ENCODE measurements at regions not wholly inside any gene's neighbourhood (a gene's known extent, or its start where the extent isn't known, plus 50 kb on each side); places are given as distances from the start of the nearest gene placed in this dataset.

GRCh38 chr12:72793796-72794195, 521.6 kb downstream of the TRHDE start:
- no peaks in the 10 kb centered on the region for H3K4me1 ChIP-seq (ENCODE audit: insufficient read depth, low read length)
- TF ChIP-seq CTCF (IDR thresholded peaks at IDR 0.05) = no peak
- DNase-seq (no peak), ATAC-seq (ENCODE audit: poor library complexity) (no peak)
- H3K36me3 ChIP-seq (ENCODE audit: insufficient read depth, low read length) = no peaks in the 10 kb centered on the region
- Mint-ChIP-seq H3K27ac (no peak overlapping the region), H3K27me3 (no peaks in the 10 kb centered on the region), H3K4me1 (ENCODE audit: low read depth) (no peaks in the 10 kb centered on the region), H3K4me3 (no peak overlapping the region), H3K36me3 (ENCODE audit: low read depth) (no peaks in the 10 kb centered on the region), H3K9me3 (peaks cover 14% of the 10 kb centered on the region)
- H3K27ac ChIP-seq (ENCODE audit: low read depth in 1 of 2, low read length in 2 of 2) = no peak overlapping the region
- H3K4me3 ChIP-seq (ENCODE audit: low read length) = no peak overlapping the region
- no peaks in the 10 kb centered on the region for H3K9me3 ChIP-seq (ENCODE audit: control insufficient read depth in 1 of 2, insufficient read depth in 1 of 2, low read length in 2 of 2)
- no peaks in the 10 kb centered on the region for H3K27me3 ChIP-seq (ENCODE audit: control insufficient read depth in 1 of 2, insufficient read depth in 2 of 2, low read length in 2 of 2)
- ChIA-PET CTCF (no interaction called here), POLR2A (no interaction called here)
- intact Hi-C loops (cut with DNase I, micrococcal nuclease) = no loop called here

- ChIA-PET POLR2A (no interaction called here), CTCF (no interaction called here)
- H3K4me3 Mint-ChIP-seq = no peak overlapping the region
- no peak overlapping the region for H3K27ac Mint-ChIP-seq
- TF ChIP-seq CTCF (IDR thresholded peaks at IDR 0.05) = no peak
- H3K4me1 Mint-ChIP-seq (ENCODE audit: low read depth) = no peaks in the 10 kb centered on the region
- peaks cover 6% of the 10 kb centered on the region for H3K9me3 Mint-ChIP-seq
- DNase-seq = no peak
- Histone ChIP-seq H3K4me1 (ENCODE audit: insufficient read depth, low read length) (no peaks in the 10 kb centered on the region), H3K9me3 (ENCODE audit: control insufficient read depth in 1 of 2, insufficient read depth in 1 of 2, low read length in 2 of 2) (peaks cover 0 to 3% of the 10 kb centered on the region in 2 experiments), H3K27me3 (ENCODE audit: control insufficient read depth in 1 of 2, insufficient read depth in 2 of 2, low read length in 2 of 2) (no peaks in the 10 kb centered on the region), H3K27ac (ENCODE audit: low read depth in 1 of 2, low read length in 2 of 2) (no peak overlapping the region), H3K36me3 (ENCODE audit: insufficient read depth, low read length) (no peaks in the 10 kb centered on the region), H3K4me3 (ENCODE audit: low read length) (no peak overlapping the region)
- no peaks in the 10 kb centered on the region for H3K27me3 Mint-ChIP-seq
- intact Hi-C loops (cut with DNase I, micrococcal nuclease) = no loop called here
- ATAC-seq (ENCODE audit: poor library complexity) = no peak
- no peaks in the 10 kb centered on the region for H3K36me3 Mint-ChIP-seq (ENCODE audit: low read depth)
These were observed 543.3 kb downstream of the TRHDE start for GRCh38 chr12:72815421-72815820.

- H3K27ac Mint-ChIP-seq = no peak overlapping the region
- H3K4me3 ChIP-seq (ENCODE audit: low read length) = no peak overlapping the region
- H3K27ac ChIP-seq (ENCODE audit: low read depth in 1 of 2, low read length in 2 of 2) = no peak overlapping the region
- ATAC-seq (ENCODE audit: poor library complexity) (no peak), DNase-seq (no peak)
- H3K4me1 ChIP-seq (ENCODE audit: insufficient read depth, low read length) = no peaks in the 10 kb centered on the region
- H3K36me3 Mint-ChIP-seq (ENCODE audit: low read depth) = no peaks in the 10 kb centered on the region
- no peaks in the 10 kb centered on the region for H3K4me1 Mint-ChIP-seq (ENCODE audit: low read depth)
- intact Hi-C loops (cut with DNase I, micrococcal nuclease) = no loop called here
- H3K27me3 ChIP-seq (ENCODE audit: control insufficient read depth in 1 of 2, insufficient read depth in 2 of 2, low read length in 2 of 2) = no peaks in the 10 kb centered on the region
- no peaks in the 10 kb centered on the region for H3K36me3 ChIP-seq (ENCODE audit: insufficient read depth, low read length)
- no peak overlapping the region for H3K4me3 Mint-ChIP-seq
- ChIA-PET POLR2A (no interaction called here), CTCF (no interaction called here)
- no peak for TF ChIP-seq CTCF (IDR thresholded peaks at IDR 0.05)
- peaks cover 0 to 8% of the 10 kb centered on the region in 2 experiments for H3K9me3 ChIP-seq (ENCODE audit: control insufficient read depth in 1 of 2, insufficient read depth in 1 of 2, low read length in 2 of 2)
- peaks cover 6% of the 10 kb centered on the region for H3K9me3 Mint-ChIP-seq
- H3K27me3 Mint-ChIP-seq = no peaks in the 10 kb centered on the region
These were observed 556.6 kb downstream of the TRHDE start for GRCh38 chr12:72828662-72829324.
